Gastroesophageal sphincter (tissue), 4 donors: ENCODE measurements at regions not wholly inside any gene's neighbourhood (a gene's known extent, or its start where the extent isn't known, plus 50 kb on each side); places are given as distances from the start of the nearest gene placed in this dataset.

ENCODE experiments used
- ATAC-seq: fragments of 150-250 bp; one replicate; pipeline ENCODE4 v1.9.1; 2016; ENCODE audit warnings: mild to moderate bottlenecking, moderate library complexity
- H3K27ac ChIP-seq, 4 donors: fragments of 200-600 bp; sonication (generic) in 3 of 4; 1 replicate in 3 of 4; 2 replicates in 1 of 4; pipeline ENCODE4 v1.5.1; 2016 to 2019
- H3K27me3 ChIP-seq: fragments of 200-600 bp; sonication (generic); one replicate; pipeline ENCODE4 v1.5.1; 2019
- H3K36me3 ChIP-seq, 2 donors: fragments of 200-600 bp; sonication (generic); one replicate each; pipeline ENCODE4 v1.5.1; 2019; ENCODE audit warnings: control low read depth in 1 of 2
- H3K4me1 ChIP-seq, 3 donors: fragments of 200-600 bp; sonication (generic); 1 replicate in 2 of 3; 2 replicates in 1 of 3; pipeline ENCODE4 v1.5.1; 2016 to 2019; ENCODE audit warnings: control low read depth in 2 of 3
- H3K4me3 ChIP-seq, 2 donors: fragments of 200-600 bp; sonication (generic); one replicate each; pipeline ENCODE4 v1.5.1; 2019; ENCODE audit warnings: mild to moderate bottlenecking in 1 of 2, moderate library complexity in 1 of 2
- H3K9me3 ChIP-seq, 3 donors: fragments of 200-600 bp; sonication (generic); one replicate each; pipeline ENCODE4 v1.5.1; 2017 to 2019; ENCODE audit warnings: control low read depth in 2 of 3
- CTCF ChIP-seq, 4 experiments: fragments of 200-600 bp in 2 of 4; fragments of 450-650 bp in 2 of 4; sonication (generic) in 1 of 4; IDR thresholded peaks; one replicate each; pipeline ENCODE4 v1.5.1; 2017 to 2019; ENCODE audit warnings: antibody characterized with exemption in 4 of 4, mild to moderate bottlenecking in 2 of 4, moderate library complexity in 2 of 4
- EP300 ChIP-seq: sonication (generic); formaldehyde crosslinking; IDR thresholded peaks from one replicate; pipeline ENCODE4 v1.6.1; 2017; ENCODE audit warnings: antibody characterized with exemption, mild to moderate bottlenecking
- POLR2A ChIP-seq, 2 donors: fragments of 450-650 bp; IDR thresholded peaks; one replicate each; pipeline ENCODE4 v1.6.1; 2017; ENCODE audit warnings: antibody characterized with exemption in 2 of 2, mild to moderate bottlenecking in 2 of 2, moderate library complexity in 1 of 2
- POLR2AphosphoS5 ChIP-seq: sonication (generic); formaldehyde crosslinking; IDR thresholded peaks from one replicate; pipeline ENCODE4 v1.6.1; 2017; ENCODE audit warnings: antibody characterized with exemption
- WGBS, 2 donors: methylation state at CpG; one replicate each; pipeline ENCODE4 v1.1.5; 2018; ENCODE audit warnings: low coverage in 1 of 2; 5-methylcytosine and 5-hydroxymethylcytosine counted together

GRCh38 chr4:164319688-164320087, 434.2 kb upstream of the SMIM31 start:
- ATAC-seq = no peak
- Histone ChIP-seq H3K4me3 (no peak overlapping the region), H3K9me3 (no peaks in the 10 kb centered on the region), H3K4me1 (no peaks in the 10 kb centered on the region), H3K27me3 (no peaks in the 10 kb centered on the region), H3K27ac (no peak overlapping the region), H3K36me3 (no peaks in the 10 kb centered on the region)
- TF ChIP-seq EP300 (no peak), POLR2A (IDR thresholded peaks at IDR 0.05) (no peak), CTCF (IDR thresholded peaks at IDR 0.05) (no peak), POLR2AphosphoS5 (no peak)

- no peaks in the 10 kb centered on the region for H3K36me3 ChIP-seq
- no peak overlapping the region for H3K4me3 ChIP-seq
- H3K9me3 ChIP-seq = no peaks in the 10 kb centered on the region
- no peak for TF ChIP-seq POLR2A (IDR thresholded peaks at IDR 0.05)
- TF ChIP-seq CTCF (IDR thresholded peaks at IDR 0.05) = no peak
- no peak for TF ChIP-seq EP300
- TF ChIP-seq POLR2AphosphoS5 = no peak
- WGBS, 2 donors = 39 to 74% methylated on average over 6 of the region's 6 CpGs
- no peaks in the 10 kb centered on the region for H3K4me1 ChIP-seq
- H3K27me3 ChIP-seq = no peaks in the 10 kb centered on the region
- H3K27ac ChIP-seq = no peak overlapping the region
- no peak for ATAC-seq
Measured at GRCh38 chr4:164320847-164321246, 433.1 kb upstream of the SMIM31 start.

GRCh38 chr4:164326056-164326455, 427.9 kb upstream of the SMIM31 start:
- Histone ChIP-seq H3K4me1 (no peaks in the 10 kb centered on the region), H3K9me3 (no peaks in the 10 kb centered on the region), H3K4me3 (no peak overlapping the region), H3K36me3 (no peaks in the 10 kb centered on the region), H3K27ac (no peak overlapping the region), H3K27me3 (no peaks in the 10 kb centered on the region)
- TF ChIP-seq POLR2A (IDR thresholded peaks at IDR 0.05) (no peak), CTCF (IDR thresholded peaks at IDR 0.05) (no peak), EP300 (no peak), POLR2AphosphoS5 (no peak)
- no peak for ATAC-seq
- 78 to 92% methylated on average over 1 of the region's 1 CpG for WGBS, 2 donors

- Histone ChIP-seq H3K27ac (no peak overlapping the region), H3K9me3 (peaks cover 0 to 17% (median 0%) of the 10 kb centered on the region in 3 donors), H3K27me3 (no peaks in the 10 kb centered on the region), H3K4me1 (no peaks in the 10 kb centered on the region), H3K36me3 (no peaks in the 10 kb centered on the region), H3K4me3 (no peak overlapping the region)
- no peak for ATAC-seq
- TF ChIP-seq EP300 (no peak), POLR2A (IDR thresholded peaks at IDR 0.05) (no peak), POLR2AphosphoS5 (no peak), CTCF (IDR thresholded peaks at IDR 0.05) (no peak)
Measured at GRCh38 chr4:164337219-164337944, 416.5 kb upstream of the SMIM31 start.

GRCh38 chr4:164343472-164343976, 410.4 kb upstream of the SMIM31 start:
- Histone ChIP-seq H3K4me3 (no peak overlapping the region), H3K27ac (no peak overlapping the region), H3K36me3 (no peaks in the 10 kb centered on the region), H3K4me1 (no peaks in the 10 kb centered on the region), H3K9me3 (peaks cover 0 to 13% (median 0%) of the 10 kb centered on the region in 3 donors), H3K27me3 (no peaks in the 10 kb centered on the region)
- TF ChIP-seq POLR2AphosphoS5 (no peak), CTCF (IDR thresholded peaks at IDR 0.05) (no peak), POLR2A (IDR thresholded peaks at IDR 0.05) (no peak), EP300 (no peak)
- 76 to 94% methylated on average over 3 of the region's 3 CpGs for WGBS, 2 donors
- ATAC-seq = no peak
